ENCODE measurements at regions not wholly inside any gene's neighbourhood (a gene's known extent, or its start where the extent isn't known, plus 50 kb on each side); places are given as distances from the start of the nearest gene placed in this dataset.

DNA sequence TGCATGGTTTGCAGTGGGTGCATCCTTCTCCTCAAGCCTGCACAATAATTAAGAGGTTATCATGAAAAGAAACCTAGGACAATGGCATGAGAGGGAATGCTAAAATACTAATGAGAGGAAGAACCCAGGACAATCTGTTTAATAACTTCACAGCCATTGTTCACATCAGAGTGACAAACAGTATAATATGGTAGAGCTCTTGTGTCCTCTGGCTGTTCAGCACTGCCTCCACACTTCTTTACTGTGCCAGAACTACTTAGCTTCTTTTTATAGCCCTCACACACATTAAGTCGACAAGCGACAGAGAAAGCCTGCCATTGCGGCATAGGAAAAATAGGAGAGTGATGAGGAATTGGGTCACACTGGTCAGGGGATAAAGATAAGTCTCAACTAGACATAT lies 65.0 kb upstream of the MEIS2 start:
- H3K4me3 ChIP-seq (replicated peaks; ENCODE audit: low read depth, low read length): no peak overlapping the region
- no peak for DNase-seq (ENCODE audit: extremely low read depth, low read depth)
- no peak for TF ChIP-seq CTCF (IDR thresholded peaks at IDR 0.05; ENCODE audit: low read depth, low read length, missing control alignments)

DNA sequence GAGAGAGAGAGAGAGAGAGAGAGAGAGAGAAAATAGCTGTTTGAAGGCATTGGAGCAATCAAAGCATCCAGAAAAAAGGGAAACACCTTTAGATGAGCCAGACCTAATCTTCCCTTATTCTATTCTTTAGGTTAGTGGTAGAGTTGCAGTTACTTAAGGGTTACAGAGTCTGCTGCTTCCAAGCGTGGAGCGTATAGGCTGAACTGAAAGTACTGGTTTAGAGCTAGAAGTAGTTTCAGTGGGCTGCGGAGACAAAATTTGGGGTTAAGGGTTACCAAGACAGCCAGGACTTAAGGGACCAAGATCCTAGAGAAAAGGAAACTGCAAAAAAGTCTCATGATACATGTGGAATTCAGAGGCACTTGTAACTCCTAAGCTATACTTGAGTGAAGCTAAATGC lies 66.1 kb upstream of the MEIS2 start:
- no peak for DNase-seq (ENCODE audit: extremely low read depth, low read depth)
- no peak for TF ChIP-seq CTCF (IDR thresholded peaks at IDR 0.05; ENCODE audit: low read depth, low read length, missing control alignments)
- no peak overlapping the region for H3K4me3 ChIP-seq (replicated peaks; ENCODE audit: low read depth, low read length)

DNA sequence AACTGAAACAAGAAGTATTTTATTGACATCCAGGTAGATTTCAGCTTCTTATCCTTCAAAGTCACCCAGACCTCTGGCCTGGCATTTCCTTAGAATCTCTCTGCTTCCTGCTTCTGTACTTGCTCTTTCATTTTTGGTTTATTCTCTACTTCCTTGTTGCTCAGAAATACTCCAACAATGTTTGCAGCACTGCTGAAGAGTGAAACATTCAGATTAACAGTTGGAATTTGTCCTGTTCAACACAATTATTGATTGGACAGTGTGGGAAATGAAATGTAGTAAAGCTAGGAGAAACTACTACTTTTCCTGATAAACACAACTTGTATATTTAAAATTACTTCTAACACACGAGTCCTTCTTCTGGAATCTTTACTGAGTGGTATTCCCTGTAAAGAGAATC lies 81.0 kb upstream of the MEIS2 start:
- no peak for TF ChIP-seq CTCF (IDR thresholded peaks at IDR 0.05; ENCODE audit: low read depth, low read length, missing control alignments)
- no peak overlapping the region for H3K4me3 ChIP-seq (replicated peaks; ENCODE audit: low read depth, low read length)
- no peak for DNase-seq (ENCODE audit: extremely low read depth, low read depth)

DNA sequence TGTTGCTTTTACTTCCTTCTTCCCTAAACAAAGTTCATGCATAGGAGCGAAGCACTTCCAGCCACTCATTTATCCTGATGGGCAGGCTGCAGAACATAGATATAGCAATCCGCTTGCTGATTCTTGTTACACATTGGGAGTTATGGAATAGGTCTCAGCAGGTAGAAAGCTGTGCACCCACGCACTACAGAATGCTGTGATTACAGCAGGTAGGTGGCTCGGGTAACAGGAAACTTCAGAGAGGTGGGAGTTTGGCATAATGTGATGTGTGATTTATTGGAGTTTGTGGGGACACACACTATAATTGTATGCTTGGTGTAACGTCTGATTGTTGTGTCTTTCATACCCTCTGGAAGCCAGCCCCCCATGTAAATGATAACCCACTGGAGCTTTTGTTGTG lies 99.2 kb upstream of the MEIS2 start:
- TF ChIP-seq CTCF (IDR thresholded peaks at IDR 0.05; ENCODE audit: low read depth, low read length, missing control alignments): no peak
- no peak for DNase-seq (ENCODE audit: extremely low read depth, low read depth)
- no peak overlapping the region for H3K4me3 ChIP-seq (replicated peaks; ENCODE audit: low read depth, low read length)

- TF ChIP-seq CTCF (IDR thresholded peaks at IDR 0.05; ENCODE audit: low read depth, low read length, missing control alignments): no peak
- no peak for DNase-seq (ENCODE audit: extremely low read depth, low read depth)
- H3K4me3 ChIP-seq (replicated peaks; ENCODE audit: low read depth, low read length): no peak overlapping the region
Observed at GRCh38 chr15:37203050-37203449, 102.7 kb upstream of the MEIS2 start.

DNA sequence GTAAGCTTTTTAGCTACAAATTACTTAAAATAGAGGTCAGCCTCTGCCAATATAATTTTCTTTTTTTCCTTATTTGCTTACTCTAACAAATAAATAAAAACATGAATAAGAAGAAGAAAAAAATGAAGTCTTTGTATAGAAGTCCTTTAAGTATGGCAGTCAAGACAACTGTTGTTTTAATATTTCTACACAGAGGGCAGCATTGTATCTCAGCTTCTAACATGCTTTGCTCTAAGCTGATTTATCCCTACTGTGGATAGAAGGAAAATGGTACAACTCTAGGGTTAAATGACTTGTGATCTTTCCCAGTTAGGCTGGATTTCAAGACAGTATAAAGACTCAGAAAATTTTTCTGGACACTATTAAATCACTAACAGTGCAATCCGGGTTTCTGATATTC lies 104.3 kb upstream of the MEIS2 start:
- DNase-seq (ENCODE audit: extremely low read depth, low read depth): no peak
- TF ChIP-seq CTCF (IDR thresholded peaks at IDR 0.05; ENCODE audit: low read depth, low read length, missing control alignments): no peak

GRCh38 chr15:37206690-37207089 lies 106.3 kb upstream of the MEIS2 start:
- H3K4me3 ChIP-seq (replicated peaks; ENCODE audit: low read depth, low read length): no peak overlapping the region
- no peak for DNase-seq (ENCODE audit: extremely low read depth, low read depth)
- no peak for TF ChIP-seq CTCF (IDR thresholded peaks at IDR 0.05; ENCODE audit: low read depth, low read length, missing control alignments)

More for the DNA sequence above, 104.3 kb upstream of the MEIS2 start:
- H3K4me3 ChIP-seq (replicated peaks; ENCODE audit: low read depth, low read length): no peak overlapping the region
